ENCODE measurements at regions not wholly inside any gene's neighbourhood (a gene's known extent, or its start where the extent isn't known, plus 50 kb on each side); places are given as distances from the start of the nearest gene placed in this dataset.

GRCh38 chr12:67752226-67752732, 103.7 kb downstream of the DYRK2 start:
- Histone ChIP-seq H3K36me3 (no peaks in the 10 kb centered on the region), H3K27me3 (no peaks in the 10 kb centered on the region), H3K9me3 (no peaks in the 10 kb centered on the region), H3K27ac (no peak overlapping the region), H3K4me3 (no peak overlapping the region), H3K4me1 (no peaks in the 10 kb centered on the region)
- TF ChIP-seq POLR2A (IDR thresholded peaks at IDR 0.05) (no peak), POLR2AphosphoS5 (IDR thresholded peaks at IDR 0.05; ENCODE audit: insufficient read depth in 1 of 2, low read depth in 1 of 2) (no peak), CTCF (IDR thresholded peaks at IDR 0.05) (no peak)
- intact Hi-C loops (cut with DNase I) = no loop called here
- no peak for DNase-seq (ENCODE audit: extremely low spot score in 2 of 2)

- Histone ChIP-seq H3K27ac (no peak overlapping the region), H3K4me1 (no peaks in the 10 kb centered on the region), H3K36me3 (no peaks in the 10 kb centered on the region), H3K27me3 (no peaks in the 10 kb centered on the region), H3K4me3 (no peak overlapping the region), H3K9me3 (no peaks in the 10 kb centered on the region)
- intact Hi-C loops (cut with DNase I) = no loop called here
- DNase-seq (ENCODE audit: extremely low spot score in 2 of 2) = no peak
- TF ChIP-seq CTCF (IDR thresholded peaks at IDR 0.05) (no peak), POLR2AphosphoS5 (IDR thresholded peaks at IDR 0.05; ENCODE audit: insufficient read depth in 1 of 2, low read depth in 1 of 2) (no peak), POLR2A (IDR thresholded peaks at IDR 0.05) (no peak)
Measured at GRCh38 chr12:67754933-67755697, 106.6 kb downstream of the DYRK2 start.

- no peak for TF ChIP-seq POLR2AphosphoS5 (IDR thresholded peaks at IDR 0.05; ENCODE audit: insufficient read depth in 1 of 2, low read depth in 1 of 2)
- TF ChIP-seq POLR2A (IDR thresholded peaks at IDR 0.05) = no peak
- Histone ChIP-seq H3K9me3 (no peaks in the 10 kb centered on the region), H3K27ac (no peak overlapping the region), H3K27me3 (no peaks in the 10 kb centered on the region), H3K4me3 (no peak overlapping the region), H3K4me1 (no peaks in the 10 kb centered on the region), H3K36me3 (no peaks in the 10 kb centered on the region)
- DNase-seq (ENCODE audit: extremely low spot score in 2 of 2) = no peak
- intact Hi-C loops (cut with DNase I) = no loop called here
Measured at GRCh38 chr12:67757651-67758050, 109.1 kb downstream of the DYRK2 start.

- TF ChIP-seq POLR2AphosphoS5 (IDR thresholded peaks at IDR 0.05; ENCODE audit: insufficient read depth in 1 of 2, low read depth in 1 of 2) = no peak
- TF ChIP-seq CTCF (IDR thresholded peaks at IDR 0.05) = no peak
- TF ChIP-seq POLR2A (IDR thresholded peaks at IDR 0.05) = no peak
- Histone ChIP-seq H3K27ac (no peak overlapping the region), H3K27me3 (no peaks in the 10 kb centered on the region), H3K4me3 (no peak overlapping the region), H3K9me3 (no peaks in the 10 kb centered on the region), H3K36me3 (no peaks in the 10 kb centered on the region), H3K4me1 (no peaks in the 10 kb centered on the region)
- intact Hi-C loops (cut with DNase I) = no loop called here
- DNase-seq (ENCODE audit: extremely low spot score in 2 of 2) = no peak
Measured at GRCh38 chr12:67758119-67758518, 109.6 kb downstream of the DYRK2 start.

GRCh38 chr12:67758521-67758920, 110.0 kb downstream of the DYRK2 start:
- DNase-seq (ENCODE audit: extremely low spot score in 2 of 2) = no peak
- TF ChIP-seq POLR2A (IDR thresholded peaks at IDR 0.05) = no peak
- no peak for TF ChIP-seq POLR2AphosphoS5 (IDR thresholded peaks at IDR 0.05; ENCODE audit: insufficient read depth in 1 of 2, low read depth in 1 of 2)
- TF ChIP-seq CTCF (IDR thresholded peaks at IDR 0.05) = no peak
- no peaks in the 10 kb centered on the region for H3K36me3 ChIP-seq
- no peak overlapping the region for H3K4me3 ChIP-seq
- no peaks in the 10 kb centered on the region for H3K9me3 ChIP-seq
- H3K27me3 ChIP-seq = no peaks in the 10 kb centered on the region
- H3K4me1 ChIP-seq = no peaks in the 10 kb centered on the region
- intact Hi-C loops (cut with DNase I) = no loop called here
- no peak overlapping the region for H3K27ac ChIP-seq
